AG10803 (cell line): ENCODE measurements at regions not wholly inside any gene's neighbourhood (a gene's known extent, or its start where the extent isn't known, plus 50 kb on each side); places are given as distances from the start of the nearest gene placed in this dataset.
"Not testable (repeated sequence)": the region's sequence is repeated elsewhere in the genome, so short reads cannot be mapped to it uniquely, and the experiment has no call there.

ENCODE experiments used
- DNase-seq: peaks from one replicate; pipeline ENCODE4 v3.0.0; 2010; ENCODE audit warnings: low read depth
- H3K4me3 ChIP-seq: 2 replicates; pipeline ENCODE4 v1.5.1; 2011; ENCODE audit warnings: mild to moderate bottlenecking, low read length, control low read depth
- CTCF ChIP-seq: conservative IDR thresholded peaks from 2 replicates; pipeline ENCODE4 v1.5.1; 2011; ENCODE audit warnings: mild to moderate bottlenecking, low read length, control low read depth, inconsistent platforms

- no peak overlapping the region for H3K4me3 ChIP-seq
- no peak for TF ChIP-seq CTCF
- no peak for DNase-seq
Measured at GRCh38 chr18:52228166-52228565, 111.8 kb upstream of the DCC start.

- no peak for TF ChIP-seq CTCF
- DNase-seq: peak; percentile 80
- no peak overlapping the region for H3K4me3 ChIP-seq
Measured at GRCh38 chr18:52236131-52236530, 103.9 kb upstream of the DCC start.

- no peak overlapping the region for H3K4me3 ChIP-seq
- no peak for TF ChIP-seq CTCF
- peak; percentile 69 for DNase-seq
Measured at GRCh38 chr18:52237551-52237950, 102.4 kb upstream of the DCC start.

- no peak for TF ChIP-seq CTCF
- H3K4me3 ChIP-seq: no peak overlapping the region
- DNase-seq: peak; percentile 38
Measured at GRCh38 chr18:52242711-52243110, 97.3 kb upstream of the DCC start.

- no peak for DNase-seq
- H3K4me3 ChIP-seq: no peak overlapping the region
- no peak for TF ChIP-seq CTCF
Measured at GRCh38 chr18:52244658-52245057, 95.3 kb upstream of the DCC start.

- no peak for TF ChIP-seq CTCF
- DNase-seq: no peak
- no peak overlapping the region for H3K4me3 ChIP-seq
Measured at GRCh38 chr18:52254367-52254766, 85.6 kb upstream of the DCC start.

- not testable (repeated sequence) for H3K4me3 ChIP-seq, DNase-seq
Measured at GRCh38 chr18:52257417-52257816, 82.6 kb upstream of the DCC start.

GRCh38 chr18:52275817-52276216 is 64.2 kb upstream of the DCC start:
- no peak for DNase-seq
- TF ChIP-seq CTCF: no peak
- H3K4me3 ChIP-seq: no peak overlapping the region
